ENCODE measurements at regions not wholly inside any gene's neighbourhood (a gene's known extent, or its start where the extent isn't known, plus 50 kb on each side); places are given as distances from the start of the nearest gene placed in this dataset.

DNA sequence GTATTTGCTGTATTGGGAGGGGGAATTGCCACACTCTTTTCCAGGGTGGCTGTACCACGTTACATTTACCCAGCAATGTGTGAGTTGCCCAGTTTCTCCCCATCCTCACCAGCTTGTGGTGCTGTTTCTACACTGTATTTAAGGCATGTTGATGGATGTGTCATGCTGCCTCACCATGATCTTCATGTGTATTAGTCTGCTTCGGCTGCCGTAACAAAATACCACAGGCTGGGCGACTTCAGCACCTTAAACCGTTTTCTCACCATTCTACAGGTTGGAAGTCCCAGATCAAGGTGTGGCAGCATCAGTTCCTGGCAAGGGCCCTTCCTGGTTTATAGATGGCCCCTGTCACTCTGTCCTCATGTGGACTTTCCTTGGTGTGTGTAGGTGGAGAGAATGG, 169.7 kb downstream of the IGLL1 start:
- H3K4me3 ChIP-seq (replicated peaks in 1 of 2; ENCODE audit: low read depth in 2 of 2, low read length in 2 of 2), result no peak overlapping the region
- no peak for TF ChIP-seq CTCF (IDR thresholded peaks at IDR 0.05; ENCODE audit: low read depth, low read length)
- DNase-seq (ENCODE audit: low read depth in 2 of 2), result no peak

DNA sequence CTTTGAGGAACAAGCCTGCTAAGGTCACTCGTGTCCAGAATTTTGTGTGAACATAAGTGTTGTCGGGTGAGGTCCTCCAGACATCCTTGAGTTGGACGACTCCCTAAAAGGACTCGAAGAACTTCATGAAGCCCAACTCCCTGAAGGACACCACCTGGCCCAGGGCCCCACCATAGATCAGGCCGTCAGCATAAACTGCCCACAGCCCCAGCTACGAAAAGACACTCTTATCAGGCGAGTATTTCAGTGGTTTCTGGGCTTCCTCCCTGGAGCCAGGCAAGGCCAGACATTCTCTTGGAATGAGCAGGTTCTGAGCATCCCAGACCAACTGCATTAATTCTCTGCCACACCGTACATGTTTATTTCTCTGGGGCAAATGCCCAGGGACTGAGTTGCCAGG, 170.1 kb downstream of the IGLL1 start:
- no peak for TF ChIP-seq CTCF (IDR thresholded peaks at IDR 0.05; ENCODE audit: low read depth, low read length)
- DNase-seq (ENCODE audit: low read depth in 2 of 2), result no peak
- no peak overlapping the region for H3K4me3 ChIP-seq (replicated peaks in 1 of 2; ENCODE audit: low read depth in 2 of 2, low read length in 2 of 2)

- no peak for DNase-seq (ENCODE audit: low read depth in 2 of 2)
- TF ChIP-seq CTCF (IDR thresholded peaks at IDR 0.05; ENCODE audit: low read depth, low read length), result no peak
- H3K4me3 ChIP-seq (replicated peaks in 1 of 2; ENCODE audit: low read depth in 2 of 2, low read length in 2 of 2), result no peak overlapping the region
Observed at GRCh38 chr22:23408321-23408720, 171.8 kb downstream of the IGLL1 start.

DNA sequence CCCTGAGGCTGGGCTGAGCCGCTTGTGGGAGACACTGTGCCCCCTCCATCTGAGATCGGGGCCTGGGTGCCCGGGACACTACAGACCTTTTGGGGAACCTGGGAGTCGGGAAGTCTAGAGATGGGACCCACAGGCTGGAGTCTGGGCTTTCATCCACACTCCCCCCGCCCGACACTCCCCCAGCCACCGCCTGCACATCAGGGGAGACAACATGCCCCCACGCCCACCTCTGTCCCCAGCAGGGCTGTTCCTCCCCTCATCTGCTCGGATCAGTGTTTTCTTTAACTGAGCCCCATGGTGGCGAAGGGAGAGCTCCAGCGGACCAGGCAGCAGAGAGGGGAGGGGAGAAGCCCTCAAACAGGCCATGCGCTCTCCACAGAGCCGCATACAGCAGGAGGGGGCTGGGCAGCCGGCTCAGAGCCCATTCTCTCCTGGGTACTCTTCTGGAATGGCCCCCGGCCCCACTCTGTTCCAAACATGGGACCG, 174.7 kb downstream of the IGLL1 start:
- no peak overlapping the region for H3K4me3 ChIP-seq (replicated peaks in 1 of 2; ENCODE audit: low read depth in 2 of 2, low read length in 2 of 2)
- no peak for DNase-seq (ENCODE audit: low read depth in 2 of 2)
- TF ChIP-seq CTCF (IDR thresholded peaks at IDR 0.05; ENCODE audit: low read depth, low read length), result no peak

DNA sequence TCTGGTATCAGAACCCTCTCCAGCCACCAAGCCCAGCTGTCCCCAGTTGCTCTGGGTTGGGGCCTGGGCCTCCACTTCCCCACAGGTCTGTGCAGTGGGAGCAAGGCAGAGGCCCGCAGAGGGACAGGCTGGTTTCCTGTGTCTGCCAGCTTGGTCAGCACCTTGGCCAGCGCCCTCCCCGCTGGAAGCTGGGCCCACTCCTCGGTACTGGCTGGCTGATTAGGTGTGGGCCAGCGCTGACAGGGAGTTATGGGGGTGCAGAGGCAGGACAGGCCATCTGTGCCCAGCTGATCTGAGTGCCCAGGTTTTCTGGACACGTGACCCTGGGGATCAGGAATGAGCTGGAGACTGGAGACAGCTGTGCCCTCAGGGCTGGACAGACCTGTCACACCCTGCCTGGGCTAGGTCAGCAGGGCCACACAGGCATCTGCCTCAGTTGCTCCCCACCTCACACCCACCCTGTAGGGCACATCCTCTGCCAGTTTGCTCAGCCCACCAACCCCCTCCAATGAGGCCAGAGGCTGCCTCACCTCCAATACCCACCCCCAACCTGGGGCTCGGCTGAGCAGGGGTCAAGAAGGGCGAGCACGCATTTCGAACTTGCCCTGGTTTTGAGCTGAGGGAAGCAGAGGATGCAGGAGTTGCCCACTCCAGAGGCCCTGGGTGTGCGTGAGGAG, 175.3 kb downstream of the IGLL1 start:
- H3K4me3 ChIP-seq (replicated peaks in 1 of 2; ENCODE audit: low read depth in 2 of 2, low read length in 2 of 2), result no peak overlapping the region
- DNase-seq (ENCODE audit: low read depth in 2 of 2), result peak; percentile 6 to 53
- TF ChIP-seq CTCF (IDR thresholded peaks at IDR 0.05; ENCODE audit: low read depth, low read length), result no peak

GRCh38 chr22:23403720-23404688, 176.1 kb downstream of the IGLL1 start:
- DNase-seq (ENCODE audit: low read depth in 2 of 2), result peak in 1 of 2 donors; percentile 2
- TF ChIP-seq CTCF (IDR thresholded peaks at IDR 0.05; ENCODE audit: low read depth, low read length), result no peak

More at GRCh38 chr22:23403720-23404688, 176.1 kb downstream of the IGLL1 start:
- H3K4me3 ChIP-seq (replicated peaks in 1 of 2; ENCODE audit: low read depth in 2 of 2, low read length in 2 of 2), result no peak overlapping the region

Measured in cardiac fibroblast (primary cell).